ENCODE measurements at regions not wholly inside any gene's neighbourhood (a gene's known extent, or its start where the extent isn't known, plus 50 kb on each side); places are given as distances from the start of the nearest gene placed in this dataset.

DNA sequence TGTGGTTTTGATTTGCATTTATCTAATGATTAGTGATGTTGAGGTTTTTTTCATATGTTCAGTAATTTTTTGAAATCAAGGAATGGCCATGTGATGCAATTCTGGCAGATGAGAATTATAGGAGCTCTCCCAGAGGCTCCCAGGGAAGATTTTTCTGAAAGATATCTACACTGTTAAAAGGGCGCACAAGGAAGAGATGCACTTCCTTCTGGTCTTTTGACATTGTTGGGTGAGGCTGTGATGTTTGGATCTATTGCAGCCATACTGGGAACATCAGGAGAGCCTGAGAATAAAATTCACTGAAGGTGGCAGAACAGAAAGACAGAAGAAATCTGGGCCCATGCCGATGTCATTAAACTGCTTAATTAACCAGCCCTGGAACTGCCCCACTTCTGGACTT, 108.5 kb downstream of the DDX1 start:
- TF ChIP-seq, protein P1, sequence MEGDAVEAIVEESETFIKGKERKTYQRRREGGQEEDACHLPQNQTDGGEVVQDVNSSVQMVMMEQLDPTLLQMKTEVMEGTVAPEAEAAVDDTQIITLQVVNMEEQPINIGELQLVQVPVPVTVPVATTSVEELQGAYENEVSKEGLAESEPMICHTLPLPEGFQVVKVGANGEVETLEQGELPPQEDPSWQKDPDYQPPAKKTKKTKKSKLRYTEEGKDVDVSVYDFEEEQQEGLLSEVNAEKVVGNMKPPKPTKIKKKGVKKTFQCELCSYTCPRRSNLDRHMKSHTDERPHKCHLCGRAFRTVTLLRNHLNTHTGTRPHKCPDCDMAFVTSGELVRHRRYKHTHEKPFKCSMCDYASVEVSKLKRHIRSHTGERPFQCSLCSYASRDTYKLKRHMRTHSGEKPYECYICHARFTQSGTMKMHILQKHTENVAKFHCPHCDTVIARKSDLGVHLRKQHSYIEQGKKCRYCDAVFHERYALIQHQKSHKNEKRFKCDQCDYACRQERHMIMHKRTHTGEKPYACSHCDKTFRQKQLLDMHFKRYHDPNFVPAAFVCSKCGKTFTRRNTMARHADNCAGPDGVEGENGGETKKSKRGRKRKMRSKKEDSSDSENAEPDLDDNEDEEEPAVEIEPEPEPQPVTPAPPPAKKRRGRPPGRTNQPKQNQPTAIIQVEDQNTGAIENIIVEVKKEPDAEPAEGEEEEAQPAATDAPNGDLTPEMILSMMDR (IDR thresholded peaks at IDR 0.05; ENCODE audit: extremely low read depth, low read depth, low read length), result no peak
- no peak overlapping the region for H3K27ac ChIP-seq (ENCODE audit: low read depth, low read length)
- no peaks in the 10 kb centered on the region for H3K9me3 ChIP-seq (ENCODE audit: low read depth, low read length)

DNA sequence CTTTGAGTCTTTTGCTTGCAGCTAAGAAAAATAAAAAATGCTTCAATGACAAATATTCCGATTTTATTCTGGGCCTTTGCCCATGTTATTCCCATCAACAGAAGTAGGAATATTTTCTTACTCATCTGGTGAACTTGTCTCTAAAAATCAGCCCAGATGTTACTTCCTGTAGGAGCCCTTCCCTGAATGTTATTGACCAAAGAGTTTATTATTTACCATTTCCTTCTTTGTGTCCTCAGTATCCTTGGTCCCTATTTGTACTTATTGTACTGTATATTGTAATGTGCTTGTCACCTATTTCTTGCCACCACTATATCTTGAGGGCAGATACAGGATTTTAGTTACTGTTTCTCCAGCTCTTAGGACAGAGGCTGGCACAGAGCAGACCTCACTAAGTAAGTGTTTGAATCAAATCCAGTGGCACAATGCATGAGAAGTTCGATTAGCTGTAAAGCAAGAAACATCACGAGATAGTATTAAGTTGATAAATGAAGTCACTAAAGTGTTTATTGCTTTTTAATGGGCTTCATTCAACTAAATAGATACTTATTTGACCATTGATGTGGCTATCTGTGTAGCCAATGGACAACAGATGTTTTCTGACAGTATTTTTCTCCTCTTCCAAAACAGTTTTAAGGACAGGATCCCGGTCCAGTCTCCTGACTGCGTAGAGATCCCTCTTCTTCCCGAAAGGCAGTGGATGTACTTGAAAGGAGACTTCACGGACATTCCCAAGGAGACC, 109.1 kb downstream of the DDX1 start:
- DNase-seq (ENCODE audit: insufficient read length, low spot score, missing footprints), result no peak
- H3K27me3 ChIP-seq (ENCODE audit: insufficient read depth, low read length), result no peaks in the 10 kb centered on the region
- no peaks in the 10 kb centered on the region for H3K36me3 ChIP-seq (ENCODE audit: insufficient read depth, low read length)
- no peak overlapping the region for H3K4me3 ChIP-seq (ENCODE audit: insufficient read depth, low read length)
- H3K9me3 ChIP-seq (ENCODE audit: low read depth, low read length), result no peaks in the 10 kb centered on the region
- H3K27ac ChIP-seq (ENCODE audit: low read depth, low read length), result no peak overlapping the region
- H4K20me1 ChIP-seq (ENCODE audit: insufficient read depth, low read length), result no peaks in the 10 kb centered on the region
- no peak overlapping the region for H3K4me2 ChIP-seq (ENCODE audit: insufficient read depth, low read length)
- no peak overlapping the region for H2AFZ ChIP-seq (ENCODE audit: low read length)
- H3K79me2 ChIP-seq (ENCODE audit: insufficient read depth, low read length), result no peaks in the 10 kb centered on the region
- TF ChIP-seq, protein P1 (IDR thresholded peaks at IDR 0.05; ENCODE audit: extremely low read depth, low read depth, low read length), result no peak
- H3K4me1 ChIP-seq (ENCODE audit: insufficient read depth, low read length), result no peaks in the 10 kb centered on the region

More for the DNA sequence above, 108.5 kb downstream of the DDX1 start:
- H3K36me3 ChIP-seq (ENCODE audit: insufficient read depth, low read length), result no peaks in the 10 kb centered on the region
- H3K27me3 ChIP-seq (ENCODE audit: insufficient read depth, low read length), result no peaks in the 10 kb centered on the region
- H2AFZ ChIP-seq (ENCODE audit: low read length), result no peak overlapping the region
- no peak for DNase-seq (ENCODE audit: insufficient read length, low spot score, missing footprints)
- no peaks in the 10 kb centered on the region for H3K79me2 ChIP-seq (ENCODE audit: insufficient read depth, low read length)
- H3K4me2 ChIP-seq (ENCODE audit: insufficient read depth, low read length), result no peak overlapping the region
- H3K4me3 ChIP-seq (ENCODE audit: insufficient read depth, low read length), result no peak overlapping the region
- no peaks in the 10 kb centered on the region for H4K20me1 ChIP-seq (ENCODE audit: insufficient read depth, low read length)
- no peaks in the 10 kb centered on the region for H3K4me1 ChIP-seq (ENCODE audit: insufficient read depth, low read length)

DNA sequence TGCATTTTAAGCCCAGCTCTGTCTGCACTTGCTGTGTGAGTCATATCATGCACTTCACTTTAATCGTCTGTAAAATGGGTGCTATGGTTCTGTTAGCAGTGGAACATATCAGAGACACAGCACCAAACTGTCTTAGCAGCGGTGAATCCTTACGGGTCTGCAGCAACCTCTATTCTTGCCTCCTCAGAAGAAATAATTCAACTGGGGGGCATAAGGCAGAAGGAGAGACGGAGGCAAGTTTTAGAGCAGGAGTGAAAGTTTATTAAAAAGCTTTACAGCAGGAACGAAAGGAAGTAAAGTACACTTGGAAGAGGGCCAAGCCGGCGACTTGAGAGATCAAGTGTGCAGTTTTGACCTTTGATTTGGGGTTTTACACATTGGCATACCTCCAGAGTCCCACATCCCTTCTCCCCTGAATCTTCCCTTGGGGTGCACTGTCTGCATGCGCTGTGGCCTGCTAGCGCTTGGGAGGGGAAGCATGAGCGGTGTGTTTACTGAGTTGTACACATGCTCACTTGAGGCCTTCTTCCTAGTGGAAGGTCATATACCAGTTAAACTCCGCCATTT, 109.8 kb downstream of the DDX1 start:
- no peaks in the 10 kb centered on the region for H3K4me1 ChIP-seq (ENCODE audit: insufficient read depth, low read length)
- no peak overlapping the region for H3K4me3 ChIP-seq (ENCODE audit: insufficient read depth, low read length)
- H3K27me3 ChIP-seq (ENCODE audit: insufficient read depth, low read length), result no peaks in the 10 kb centered on the region
- no peak for DNase-seq (ENCODE audit: insufficient read length, low spot score, missing footprints)
- H3K27ac ChIP-seq (ENCODE audit: low read depth, low read length), result no peak overlapping the region
- no peaks in the 10 kb centered on the region for H4K20me1 ChIP-seq (ENCODE audit: insufficient read depth, low read length)
- H3K79me2 ChIP-seq (ENCODE audit: insufficient read depth, low read length), result no peaks in the 10 kb centered on the region
- H3K4me2 ChIP-seq (ENCODE audit: insufficient read depth, low read length), result no peak overlapping the region
- no peak overlapping the region for H2AFZ ChIP-seq (ENCODE audit: low read length)
- H3K9me3 ChIP-seq (ENCODE audit: low read depth, low read length), result no peaks in the 10 kb centered on the region
- no peaks in the 10 kb centered on the region for H3K36me3 ChIP-seq (ENCODE audit: insufficient read depth, low read length)
- TF ChIP-seq, protein P1 (IDR thresholded peaks at IDR 0.05; ENCODE audit: extremely low read depth, low read depth, low read length), result no peak

DNA sequence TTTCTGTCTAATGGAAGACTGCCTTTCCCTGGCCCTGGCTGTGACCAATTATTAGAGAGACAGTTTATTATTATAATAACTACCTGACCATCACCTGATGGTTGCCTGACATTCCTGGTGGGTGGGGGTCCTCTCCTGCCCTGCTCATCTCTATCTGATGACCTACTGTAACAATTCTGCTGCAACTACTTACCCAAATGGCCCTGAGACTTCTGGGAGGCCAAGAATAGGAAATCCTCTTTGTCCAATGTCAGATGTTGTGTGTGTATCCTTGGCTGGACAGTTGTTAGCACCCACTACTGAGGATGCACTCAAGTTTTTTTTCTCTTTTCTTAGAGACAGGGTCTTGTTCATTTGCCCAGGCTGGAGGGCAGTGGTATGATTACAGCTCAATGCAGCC, 110.3 kb downstream of the DDX1 start:
- H3K9me3 ChIP-seq (ENCODE audit: low read depth, low read length), result no peaks in the 10 kb centered on the region
- no peak for DNase-seq (ENCODE audit: insufficient read length, low spot score, missing footprints)
- H4K20me1 ChIP-seq (ENCODE audit: insufficient read depth, low read length), result no peaks in the 10 kb centered on the region
- no peak overlapping the region for H3K27ac ChIP-seq (ENCODE audit: low read depth, low read length)
- no peak overlapping the region for H2AFZ ChIP-seq (ENCODE audit: low read length)
- TF ChIP-seq, protein P1 (IDR thresholded peaks at IDR 0.05; ENCODE audit: extremely low read depth, low read depth, low read length), result no peak
- H3K4me1 ChIP-seq (ENCODE audit: insufficient read depth, low read length), result no peaks in the 10 kb centered on the region
- no peaks in the 10 kb centered on the region for H3K36me3 ChIP-seq (ENCODE audit: insufficient read depth, low read length)
- no peaks in the 10 kb centered on the region for H3K27me3 ChIP-seq (ENCODE audit: insufficient read depth, low read length)
- H3K4me2 ChIP-seq (ENCODE audit: insufficient read depth, low read length), result no peak overlapping the region
- H3K4me3 ChIP-seq (ENCODE audit: insufficient read depth, low read length), result no peak overlapping the region
- no peaks in the 10 kb centered on the region for H3K79me2 ChIP-seq (ENCODE audit: insufficient read depth, low read length)

Measured in osteoblast (primary cell).